ENCODE measurements at regions not wholly inside any gene's neighbourhood (a gene's known extent, or its start where the extent isn't known, plus 50 kb on each side); places are given as distances from the start of the nearest gene placed in this dataset.
"Not testable (repeated sequence)": the region's sequence is repeated elsewhere in the genome, so short reads cannot be mapped to it uniquely, and the experiment has no call there.

DNA sequence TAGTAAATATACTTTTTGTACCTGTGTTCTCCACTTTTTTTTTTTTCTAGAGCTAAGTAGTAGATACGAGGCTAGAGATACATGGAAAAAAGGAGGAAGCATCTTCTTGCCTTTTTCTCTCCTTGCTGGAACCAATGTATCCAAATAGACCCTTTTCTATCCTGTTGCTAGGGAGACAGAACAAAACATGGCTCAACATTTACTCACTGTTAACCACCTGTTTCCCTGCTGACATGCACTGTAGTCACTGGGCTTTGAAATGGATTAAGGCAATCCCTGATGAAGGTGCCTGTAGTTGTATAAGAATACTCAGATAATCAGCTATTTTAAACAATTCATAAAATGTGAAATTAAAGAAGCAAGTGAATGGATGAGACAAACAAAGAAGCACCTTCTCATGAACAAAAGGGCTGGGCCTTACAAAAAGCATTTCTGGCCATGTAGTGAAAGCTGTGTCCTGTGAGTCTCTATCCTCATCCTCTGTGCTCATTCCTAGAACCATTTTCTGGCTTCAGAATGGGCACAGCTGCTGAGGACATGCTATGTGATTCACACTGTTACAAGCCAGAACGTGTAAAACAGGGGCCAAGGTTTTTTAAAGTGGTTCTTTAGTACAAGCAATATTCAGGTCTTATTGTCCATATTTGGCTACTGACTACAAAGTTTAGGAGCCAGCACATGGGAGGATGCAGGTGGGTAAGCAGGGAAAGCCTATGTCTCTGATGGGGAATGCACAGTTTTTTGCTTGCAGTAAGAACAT lies 100.4 kb upstream of the NDN start:
- Histone ChIP-seq H3K4me3 (ENCODE audit: low read depth, low read length) (no peak overlapping the region), H3K9me3 (ENCODE audit: control insufficient read depth, insufficient read depth, low read depth, low read length) (peaks cover 20% of the 10 kb centered on the region; the same call in 1 of the 2 replicates)

GRCh38 chr15:23793191-23793680 lies 106.1 kb upstream of the NDN start:
- Histone ChIP-seq H3K27me3 (ENCODE audit: control insufficient read depth, insufficient read depth, low read length) (no peaks in the 10 kb centered on the region), H3K4me3 (ENCODE audit: low read depth, low read length) (no peak overlapping the region), H3K27ac (ENCODE audit: low read depth, low read length) (no peak overlapping the region), H3K9ac (ENCODE audit: low read length) (no peak overlapping the region), H3K9me3 (ENCODE audit: control insufficient read depth, insufficient read depth, low read depth, low read length) (peaks cover 11% of the 10 kb centered on the region; the same call in 1 of the 2 replicates), H3K4me1 (ENCODE audit: control insufficient read depth, insufficient read depth, low read length) (no peaks in the 10 kb centered on the region), H3K36me3 (ENCODE audit: control insufficient read depth, insufficient read depth, low read length) (no peaks in the 10 kb centered on the region)

More for the DNA sequence above, 100.4 kb upstream of the NDN start:
- Histone ChIP-seq H3K27ac (ENCODE audit: low read depth, low read length) (no peak overlapping the region), H3K27me3 (ENCODE audit: control insufficient read depth, insufficient read depth, low read length) (no peaks in the 10 kb centered on the region), H3K4me1 (ENCODE audit: control insufficient read depth, insufficient read depth, low read length) (no peaks in the 10 kb centered on the region), H3K9ac (ENCODE audit: low read length) (no peak overlapping the region), H3K36me3 (ENCODE audit: control insufficient read depth, insufficient read depth, low read length) (no peaks in the 10 kb centered on the region)

DNA sequence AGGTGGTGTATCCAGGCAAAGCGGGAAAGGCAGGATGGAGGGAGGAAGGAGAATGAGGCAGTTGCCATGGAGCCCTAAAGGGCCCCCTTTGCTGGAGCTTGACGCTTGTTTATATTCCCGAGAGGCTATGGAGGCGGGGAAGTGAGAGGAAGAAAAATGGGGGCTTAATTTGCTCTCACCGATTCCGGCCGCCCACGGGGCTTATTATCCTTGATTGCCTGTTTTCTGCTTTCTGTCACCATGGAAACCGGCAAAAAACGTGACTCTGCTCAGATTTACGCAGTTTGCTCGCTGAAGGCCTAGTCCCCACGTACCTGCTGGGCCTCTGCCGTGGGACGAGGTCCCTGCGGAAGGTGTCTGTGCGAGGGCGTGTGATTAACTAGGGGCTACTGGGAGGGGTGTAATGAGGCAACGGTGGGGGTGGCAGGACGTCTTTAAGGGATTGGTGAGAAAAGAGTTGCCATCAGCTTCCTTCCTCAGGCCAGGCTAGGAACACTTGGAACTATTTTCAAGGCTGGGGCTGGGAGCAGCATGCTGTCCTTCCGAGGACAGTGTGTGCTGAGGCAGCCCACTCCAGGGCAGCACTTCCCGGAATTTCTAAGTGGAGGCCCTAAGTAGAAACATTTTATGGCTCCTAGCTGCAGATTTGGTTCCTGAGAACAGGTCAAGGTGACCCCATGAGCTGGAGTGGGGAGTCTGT lies 110.8 kb upstream of the NDN start:
- Histone ChIP-seq H3K4me3 (ENCODE audit: low read depth, low read length) (no peak overlapping the region), H3K27me3 (ENCODE audit: control insufficient read depth, insufficient read depth, low read length) (no peaks in the 10 kb centered on the region), H3K4me1 (ENCODE audit: control insufficient read depth, insufficient read depth, low read length) (no peaks in the 10 kb centered on the region), H3K27ac (ENCODE audit: low read depth, low read length) (no peak overlapping the region), H3K9me3 (ENCODE audit: control insufficient read depth, insufficient read depth, low read depth, low read length) (peaks cover 14% of the 10 kb centered on the region; the same call in 1 of the 2 replicates), H3K9ac (ENCODE audit: low read length) (no peak overlapping the region), H3K36me3 (ENCODE audit: control insufficient read depth, insufficient read depth, low read length) (no peaks in the 10 kb centered on the region)

DNA sequence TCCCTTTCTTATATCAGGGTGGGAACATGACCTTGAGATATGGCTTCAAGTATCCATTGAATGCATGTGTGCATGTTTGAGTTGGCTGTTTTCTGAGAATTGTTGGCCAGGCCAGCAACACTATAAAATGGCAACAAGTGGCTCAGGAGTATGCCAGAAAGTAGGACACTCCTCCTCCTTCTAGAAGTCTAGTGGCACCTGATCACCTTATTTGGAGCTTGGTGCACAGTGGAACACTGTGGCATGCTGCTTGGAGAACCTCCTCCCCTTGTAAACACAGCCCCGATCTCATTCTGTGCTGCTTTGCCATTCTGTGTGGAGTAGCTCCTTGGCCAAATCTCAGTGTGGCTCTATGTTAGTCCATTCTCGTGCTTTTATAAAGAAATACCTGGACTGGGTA lies 114.8 kb upstream of the NDN start:
- no peaks in the 10 kb centered on the region for H3K36me3 ChIP-seq (ENCODE audit: control insufficient read depth, insufficient read depth, low read length)
- H3K4me3 ChIP-seq (ENCODE audit: low read depth, low read length) = no peak overlapping the region
- no peak overlapping the region for H3K9ac ChIP-seq (ENCODE audit: low read length)
- no peaks in the 10 kb centered on the region for H3K4me1 ChIP-seq (ENCODE audit: control insufficient read depth, insufficient read depth, low read length)
- peaks cover 8% of the 10 kb centered on the region; the same call in 1 of the 2 replicates for H3K9me3 ChIP-seq (ENCODE audit: control insufficient read depth, insufficient read depth, low read depth, low read length)
- H3K27ac ChIP-seq (ENCODE audit: low read depth, low read length) = no peak overlapping the region
- no peaks in the 10 kb centered on the region for H3K27me3 ChIP-seq (ENCODE audit: control insufficient read depth, insufficient read depth, low read length)

GRCh38 chr15:23802896-23803435 lies 115.9 kb upstream of the NDN start:
- not testable (repeated sequence) for H3K27ac ChIP-seq (ENCODE audit: low read depth, low read length); H3K36me3 ChIP-seq (ENCODE audit: control insufficient read depth, insufficient read depth, low read length); H3K27me3 ChIP-seq (ENCODE audit: control insufficient read depth, insufficient read depth, low read length); H3K9ac ChIP-seq (ENCODE audit: low read length); H3K4me3 ChIP-seq (ENCODE audit: low read depth, low read length); H3K9me3 ChIP-seq (ENCODE audit: control insufficient read depth, insufficient read depth, low read depth, low read length); H3K4me1 ChIP-seq (ENCODE audit: control insufficient read depth, insufficient read depth, low read length)

- H3K27me3 ChIP-seq (ENCODE audit: control insufficient read depth, insufficient read depth, low read length) = no peaks in the 10 kb centered on the region; the same call in 1 of the 2 replicates
- H3K27ac ChIP-seq (ENCODE audit: low read depth, low read length) = no peak overlapping the region
- H3K36me3 ChIP-seq (ENCODE audit: control insufficient read depth, insufficient read depth, low read length) = no peaks in the 10 kb centered on the region
- H3K9ac ChIP-seq (ENCODE audit: low read length) = no peak overlapping the region
- no peak overlapping the region for H3K4me3 ChIP-seq (ENCODE audit: low read depth, low read length)
- peaks cover 23% of the 10 kb centered on the region; the same call in 1 of the 2 replicates for H3K9me3 ChIP-seq (ENCODE audit: control insufficient read depth, insufficient read depth, low read depth, low read length)
- no peaks in the 10 kb centered on the region for H3K4me1 ChIP-seq (ENCODE audit: control insufficient read depth, insufficient read depth, low read length)
These were observed 119.9 kb upstream of the NDN start for GRCh38 chr15:23806980-23807379.

- Histone ChIP-seq H3K36me3 (ENCODE audit: control insufficient read depth, insufficient read depth, low read length) (no peaks in the 10 kb centered on the region), H3K9ac (ENCODE audit: low read length) (no peak overlapping the region), H3K27me3 (ENCODE audit: control insufficient read depth, insufficient read depth, low read length) (no peaks in the 10 kb centered on the region), H3K27ac (ENCODE audit: low read depth, low read length) (no peak overlapping the region), H3K4me3 (ENCODE audit: low read depth, low read length) (no peak overlapping the region), H3K9me3 (ENCODE audit: control insufficient read depth, insufficient read depth, low read depth, low read length) (peaks cover 2% of the 10 kb centered on the region; the same call in 1 of the 2 replicates), H3K4me1 (ENCODE audit: control insufficient read depth, insufficient read depth, low read length) (no peaks in the 10 kb centered on the region)
These were observed 136.4 kb upstream of the NDN start for GRCh38 chr15:23823508-23823907.

GRCh38 chr15:23828786-23829185 lies 141.7 kb upstream of the NDN start:
- Histone ChIP-seq H3K4me3 (ENCODE audit: low read depth, low read length) (no peak overlapping the region), H3K9ac (ENCODE audit: low read length) (no peak overlapping the region), H3K36me3 (ENCODE audit: control insufficient read depth, insufficient read depth, low read length) (no peaks in the 10 kb centered on the region), H3K4me1 (ENCODE audit: control insufficient read depth, insufficient read depth, low read length) (no peaks in the 10 kb centered on the region), H3K27ac (ENCODE audit: low read depth, low read length) (no peak overlapping the region), H3K9me3 (ENCODE audit: control insufficient read depth, insufficient read depth, low read depth, low read length) (peaks cover 8% of the 10 kb centered on the region; the same call in 1 of the 2 replicates), H3K27me3 (ENCODE audit: control insufficient read depth, insufficient read depth, low read length) (no peaks in the 10 kb centered on the region)

DNA sequence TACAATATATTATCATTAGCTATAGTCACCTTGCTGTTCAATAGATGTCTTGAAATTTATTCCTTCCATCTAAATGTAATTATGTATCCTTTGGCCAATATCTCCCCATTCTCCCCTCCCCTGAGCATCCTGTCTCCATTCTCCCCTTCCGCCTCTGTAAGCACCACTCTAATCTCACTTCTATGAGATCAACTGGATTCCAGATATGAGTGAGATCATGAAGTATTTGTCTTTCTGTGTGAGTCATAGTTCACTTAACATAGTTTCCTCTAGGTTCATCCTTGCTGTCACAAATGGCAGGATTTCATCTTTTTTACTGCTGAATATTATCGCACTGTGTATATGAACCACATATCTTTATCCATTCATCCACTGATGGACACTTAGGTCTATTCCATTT lies 148.8 kb upstream of the NDN start:
- Histone ChIP-seq H3K36me3 (ENCODE audit: control insufficient read depth, insufficient read depth, low read length) (no peaks in the 10 kb centered on the region), H3K9me3 (ENCODE audit: control insufficient read depth, insufficient read depth, low read depth, low read length) (peaks cover 14% of the 10 kb centered on the region; the same call in 1 of the 2 replicates), H3K4me3 (ENCODE audit: low read depth, low read length) (no peak overlapping the region), H3K27ac (ENCODE audit: low read depth, low read length) (no peak overlapping the region), H3K27me3 (ENCODE audit: control insufficient read depth, insufficient read depth, low read length) (no peaks in the 10 kb centered on the region), H3K9ac (ENCODE audit: low read length) (no peak overlapping the region), H3K4me1 (ENCODE audit: control insufficient read depth, insufficient read depth, low read length) (no peaks in the 10 kb centered on the region)

DNA sequence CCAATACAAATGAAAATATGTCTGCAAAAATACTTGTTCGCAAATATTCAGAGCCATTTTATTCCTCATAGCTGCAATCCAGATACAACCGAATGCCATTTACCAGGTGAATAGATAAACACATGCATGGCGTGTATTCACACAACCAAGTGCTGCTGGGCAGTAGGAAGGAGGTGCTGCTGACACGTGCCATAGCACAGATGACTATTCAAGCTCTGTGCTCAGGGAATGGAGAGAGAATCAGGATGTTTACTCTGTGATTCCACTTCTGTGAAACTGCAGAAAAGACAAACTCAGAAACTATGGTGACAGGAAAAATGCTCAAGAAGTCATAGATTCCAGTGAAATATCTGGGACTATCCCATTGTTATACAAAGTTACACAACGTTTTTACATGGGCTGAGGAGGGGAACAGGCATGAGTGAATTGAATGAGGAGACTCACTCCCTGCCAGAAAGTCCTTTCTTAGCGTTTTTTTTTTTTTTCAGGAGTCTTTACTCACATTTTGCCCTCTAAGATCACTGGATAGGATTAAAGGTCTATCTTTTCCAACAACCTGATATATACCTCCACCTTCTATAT lies 152.9 kb upstream of the NDN start:
- Histone ChIP-seq H3K4me1 (ENCODE audit: control insufficient read depth, insufficient read depth, low read length) (no peaks in the 10 kb centered on the region), H3K9me3 (ENCODE audit: control insufficient read depth, insufficient read depth, low read depth, low read length) (peaks cover 11% of the 10 kb centered on the region; the same call in 1 of the 2 replicates), H3K27me3 (ENCODE audit: control insufficient read depth, insufficient read depth, low read length) (no peaks in the 10 kb centered on the region), H3K4me3 (ENCODE audit: low read depth, low read length) (no peak overlapping the region), H3K9ac (ENCODE audit: low read length) (no peak overlapping the region), H3K27ac (ENCODE audit: low read depth, low read length) (no peak overlapping the region), H3K36me3 (ENCODE audit: control insufficient read depth, insufficient read depth, low read length) (no peaks in the 10 kb centered on the region)

Data from HUES6 (cell line).